Prostate gland (tissue), 2 donors: ENCODE measurements at regions not wholly inside any gene's neighbourhood (a gene's known extent, or its start where the extent isn't known, plus 50 kb on each side); places are given as distances from the start of the nearest gene placed in this dataset.

Experiments
- CTCF ChIP-seq, 4 experiments: fragments of 200-600 bp in 2 of 4; fragments of 450-650 bp in 2 of 4; sonication (generic) in 2 of 4; IDR thresholded peaks; 1 replicate in 3 of 4; 2 replicates in 1 of 4; pipeline ENCODE4 v1.5.1; 2016 to 2019; ENCODE audit warnings: antibody characterized with exemption in 4 of 4, mild to moderate bottlenecking in 2 of 4, moderate library complexity in 2 of 4
- POLR2A ChIP-seq: fragments of 450-650 bp; IDR thresholded peaks from one replicate; pipeline ENCODE4 v1.6.1; 2016; ENCODE audit warnings: antibody characterized with exemption, mild to moderate bottlenecking
- POLR2AphosphoS5 ChIP-seq: sonication (generic); formaldehyde crosslinking; IDR thresholded peaks from one replicate; pipeline ENCODE4 v1.6.1; 2017; ENCODE audit warnings: antibody characterized with exemption

GRCh38 chr4:20638825-20639224 is 61.4 kb upstream of the PACRGL start:
- TF ChIP-seq CTCF (IDR thresholded peaks at IDR 0.05): no peak
- no peak for TF ChIP-seq POLR2A
- TF ChIP-seq POLR2AphosphoS5: no peak
